ENCODE measurements at regions not wholly inside any gene's neighbourhood (a gene's known extent, or its start where the extent isn't known, plus 50 kb on each side); places are given as distances from the start of the nearest gene placed in this dataset.

DNA sequence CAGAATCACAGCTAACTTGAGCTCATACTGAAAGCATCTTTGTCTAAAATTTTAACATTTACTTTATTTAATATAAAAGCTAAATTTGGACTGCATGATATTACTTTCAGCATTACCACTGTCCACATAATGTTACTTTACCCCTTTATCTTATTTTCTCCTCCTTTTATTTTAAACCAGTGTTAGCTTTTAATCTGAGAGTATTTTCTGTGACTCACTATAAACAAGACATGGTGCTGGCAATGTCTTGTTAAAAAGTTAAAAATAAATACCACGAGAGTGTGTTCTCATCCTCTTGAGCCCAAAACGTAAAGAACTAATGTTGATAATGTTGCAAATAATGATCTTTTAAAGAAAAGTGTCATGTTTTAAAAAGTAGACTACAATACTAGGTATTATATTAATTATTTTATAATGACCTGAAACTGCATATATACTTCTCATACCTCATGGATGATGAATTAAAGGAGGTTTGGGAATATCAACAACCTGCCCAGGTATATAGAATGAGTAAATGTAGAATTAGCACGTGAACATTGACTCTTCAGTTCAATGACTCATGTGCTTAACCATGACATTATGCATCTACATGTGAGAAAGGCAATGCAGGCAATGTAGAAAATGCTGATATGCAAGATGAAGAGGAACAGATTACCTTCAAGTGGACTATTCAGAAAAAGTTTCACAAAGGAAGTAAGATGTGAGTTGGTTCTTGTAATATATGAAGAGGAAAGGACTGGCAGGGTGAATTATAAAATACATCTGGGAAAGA lies 454.1 kb upstream of the ADGRL3 start:
- TF ChIP-seq CTCF (IDR thresholded peaks at IDR 0.05) (no peak), POLR2A (IDR thresholded peaks at IDR 0.05) (no peak)

All from lower leg skin (tissue), 3 donors.